Keratinocyte (primary cell): ENCODE measurements at regions not wholly inside any gene's neighbourhood (a gene's known extent, or its start where the extent isn't known, plus 50 kb on each side); places are given as distances from the start of the nearest gene placed in this dataset.

Source experiments
- EZH2 ChIP-seq: IDR thresholded peaks from one replicate; pipeline ENCODE4 v1.6.1; 2012; ENCODE audit warnings: inconsistent platforms, mild to moderate bottlenecking, low read length, moderate library complexity
- TF ChIP-seq, protein P1 (sequence below), 3 experiments: IDR thresholded peaks in 1 of 3; conservative IDR thresholded peaks in 1 of 3; optimal IDR thresholded peaks in 1 of 3; 2 replicates in 2 of 3; 3 replicates in 1 of 3; pipeline versions ENCODE3 to v1.5.1; 2011; ENCODE audit warnings: low read length in 3 of 3, mild to moderate bottlenecking in 3 of 3, moderate library complexity in 2 of 3, control low read depth in 1 of 3, inconsistent platforms in 1 of 3; ENCODE audit not compliant: insufficient read depth in 2 of 3; ENCODE audit errors: extremely low read depth in 1 of 3

DNA sequence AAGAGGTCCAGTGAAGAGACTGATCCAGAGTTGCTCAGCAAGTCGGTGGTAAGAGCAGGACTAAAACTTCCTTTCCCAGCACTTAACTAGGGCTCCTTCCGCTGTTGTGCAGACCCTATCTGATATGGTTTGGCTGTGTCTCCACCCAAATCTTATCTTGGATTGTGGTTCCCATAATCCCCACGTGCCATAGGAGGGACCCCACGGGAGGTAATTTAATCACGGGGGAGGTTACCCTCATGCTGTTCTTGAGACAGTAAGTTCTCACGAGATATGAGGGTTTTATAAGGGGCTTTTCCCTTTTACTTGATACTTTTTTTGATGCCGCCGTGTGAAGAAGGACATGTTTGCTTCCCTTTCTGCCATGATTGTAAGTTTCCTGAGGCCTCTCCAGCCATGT, 221.9 kb upstream of the GLRA1 start:
- TF ChIP-seq, protein P1, sequence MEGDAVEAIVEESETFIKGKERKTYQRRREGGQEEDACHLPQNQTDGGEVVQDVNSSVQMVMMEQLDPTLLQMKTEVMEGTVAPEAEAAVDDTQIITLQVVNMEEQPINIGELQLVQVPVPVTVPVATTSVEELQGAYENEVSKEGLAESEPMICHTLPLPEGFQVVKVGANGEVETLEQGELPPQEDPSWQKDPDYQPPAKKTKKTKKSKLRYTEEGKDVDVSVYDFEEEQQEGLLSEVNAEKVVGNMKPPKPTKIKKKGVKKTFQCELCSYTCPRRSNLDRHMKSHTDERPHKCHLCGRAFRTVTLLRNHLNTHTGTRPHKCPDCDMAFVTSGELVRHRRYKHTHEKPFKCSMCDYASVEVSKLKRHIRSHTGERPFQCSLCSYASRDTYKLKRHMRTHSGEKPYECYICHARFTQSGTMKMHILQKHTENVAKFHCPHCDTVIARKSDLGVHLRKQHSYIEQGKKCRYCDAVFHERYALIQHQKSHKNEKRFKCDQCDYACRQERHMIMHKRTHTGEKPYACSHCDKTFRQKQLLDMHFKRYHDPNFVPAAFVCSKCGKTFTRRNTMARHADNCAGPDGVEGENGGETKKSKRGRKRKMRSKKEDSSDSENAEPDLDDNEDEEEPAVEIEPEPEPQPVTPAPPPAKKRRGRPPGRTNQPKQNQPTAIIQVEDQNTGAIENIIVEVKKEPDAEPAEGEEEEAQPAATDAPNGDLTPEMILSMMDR (optimal IDR thresholded peaks at IDR 0.05 in 1 of 3, IDR thresholded peaks at IDR 0.05 in 1 of 3, conservative IDR thresholded peaks at IDR 0.05 in 1 of 3; ENCODE audit: extremely low read depth in 1 of 3, insufficient read depth in 2 of 3, low read length in 3 of 3) = no peak
- no peak for TF ChIP-seq EZH2
